H9 (cell line): ENCODE measurements at regions not wholly inside any gene's neighbourhood (a gene's known extent, or its start where the extent isn't known, plus 50 kb on each side); places are given as distances from the start of the nearest gene placed in this dataset.

Experiments
- DNase-seq: peaks from one replicate; pipeline ENCODE4 v3.0.0-alpha.2; 2017
- H2AFZ ChIP-seq: one replicate; pipeline ENCODE4 v1.6.1; 2013; ENCODE audit warnings: mild to moderate bottlenecking, low read length, control low read depth, moderate library complexity
- H2AK5ac ChIP-seq: 2 replicates; pipeline ENCODE4 v1.6.1; 2013; ENCODE audit warnings: low read length, control low read depth, mixed read lengths; ENCODE audit not compliant: insufficient read length
- H2BK120ac ChIP-seq: one replicate; pipeline ENCODE4 v1.6.1; 2013; ENCODE audit warnings: low read depth, mild to moderate bottlenecking, low read length, control low read depth, inconsistent platforms; ENCODE audit not compliant: poor library complexity, severe bottlenecking
- H2BK12ac ChIP-seq: 2 replicates; pipeline ENCODE4 v1.6.1; 2013; ENCODE audit warnings: low read length, control low read depth, mixed read lengths, low read depth; ENCODE audit not compliant: insufficient read length
- H2BK15ac ChIP-seq: 2 replicates; pipeline ENCODE4 v1.6.1; 2013; ENCODE audit warnings: low read depth, low read length, control low read depth
- H2BK20ac ChIP-seq: one replicate; pipeline ENCODE4 v1.6.1; 2013; ENCODE audit warnings: low read depth, mild to moderate bottlenecking, low read length, control low read depth, inconsistent platforms; ENCODE audit not compliant: poor library complexity, severe bottlenecking
- H2BK5ac ChIP-seq: 2 replicates; pipeline ENCODE4 v1.6.1; 2013; ENCODE audit warnings: low read length, control low read depth, mixed read lengths; ENCODE audit not compliant: insufficient read length
- H3K14ac ChIP-seq: 2 replicates; pipeline ENCODE4 v1.6.1; 2013; ENCODE audit warnings: low read length, control low read depth; ENCODE audit not compliant: insufficient read depth
- H3K18ac ChIP-seq: 2 replicates; pipeline ENCODE4 v1.6.1; 2013; ENCODE audit warnings: low read depth, mild to moderate bottlenecking, mixed read lengths, low read length, control low read depth; ENCODE audit not compliant: insufficient read length
- H3K23ac ChIP-seq: 2 replicates; pipeline ENCODE4 v1.6.1; 2013; ENCODE audit warnings: low read length, control low read depth, mixed read lengths, low read depth; ENCODE audit not compliant: insufficient read length
- H3K23me2 ChIP-seq: 2 replicates; pipeline ENCODE4 v1.6.1; 2013; ENCODE audit warnings: low read depth, mild to moderate bottlenecking, mixed read lengths, low read length, control low read depth; ENCODE audit not compliant: insufficient read length, poor library complexity, severe bottlenecking
- H3K27ac ChIP-seq: 2 replicates; pipeline ENCODE4 v1.5.1; 2013; ENCODE audit warnings: low read length, control low read depth, mixed read lengths, low read depth; ENCODE audit not compliant: insufficient read length
- H3K27me3 ChIP-seq: 2 replicates; pipeline ENCODE4 v1.6.1; 2013; ENCODE audit warnings: low read length, control low read depth, inconsistent platforms; ENCODE audit not compliant: insufficient read depth
- H3K4ac ChIP-seq: 2 replicates; pipeline ENCODE4 v1.6.1; 2013; ENCODE audit warnings: low read depth, mild to moderate bottlenecking, control low read depth, inconsistent platforms, low read length, moderate library complexity
- H3K4me1 ChIP-seq: 2 replicates; pipeline ENCODE4 v1.6.1; 2013; ENCODE audit warnings: low read length, control low read depth, inconsistent platforms; ENCODE audit not compliant: insufficient read depth
- H3K4me2 ChIP-seq: 2 replicates; pipeline ENCODE4 v1.6.1; 2013; ENCODE audit warnings: low read length, control low read depth, mixed read lengths; ENCODE audit not compliant: insufficient read length, insufficient read depth
- H3K56ac ChIP-seq: 2 replicates; pipeline ENCODE4 v1.6.1; 2013; ENCODE audit warnings: low read depth, mild to moderate bottlenecking, mixed read lengths, low read length, control low read depth; ENCODE audit not compliant: insufficient read length
- H3K79me1 ChIP-seq: 2 replicates; pipeline ENCODE4 v1.6.1; 2013; ENCODE audit warnings: low read depth, mild to moderate bottlenecking, moderate library complexity, low read length, control low read depth, inconsistent platforms; ENCODE audit not compliant: insufficient read depth, poor library complexity, severe bottlenecking
- H3K79me2 ChIP-seq: 2 replicates; pipeline ENCODE4 v1.6.1; 2013; ENCODE audit warnings: low read length, control low read depth, inconsistent platforms; ENCODE audit not compliant: insufficient read depth
- H3K9ac ChIP-seq: 2 replicates; pipeline ENCODE4 v1.6.1; 2013; ENCODE audit warnings: low read length, control low read depth, mixed read lengths; ENCODE audit not compliant: insufficient read length; ENCODE audit errors: extremely low read depth
- H3K9me3 ChIP-seq: one replicate; pipeline ENCODE4 v1.6.1; 2013; ENCODE audit warnings: low read depth, low read length, inconsistent platforms; ENCODE audit not compliant: control insufficient read depth
- H3T11ph ChIP-seq: one replicate; pipeline ENCODE4 v1.6.1; 2013; ENCODE audit warnings: mild to moderate bottlenecking, low read length, control low read depth, inconsistent platforms
- H4K20me1 ChIP-seq: one replicate; pipeline ENCODE4 v1.6.1; 2013; ENCODE audit not compliant: control insufficient read depth, insufficient read length, insufficient read depth
- H4K5ac ChIP-seq: 2 replicates; pipeline ENCODE4 v1.6.1; 2013; ENCODE audit warnings: low read depth, mild to moderate bottlenecking, mixed read lengths, low read length, control low read depth; ENCODE audit not compliant: insufficient read length
- H4K8ac ChIP-seq: replicated peaks from 2 replicates; pipeline ENCODE4 v1.6.1; 2013; ENCODE audit warnings: low read length, control low read depth, mixed read lengths, low read depth; ENCODE audit not compliant: insufficient read length
- H4K91ac ChIP-seq: 2 replicates; pipeline ENCODE4 v1.6.1; 2013; ENCODE audit warnings: low read depth, mild to moderate bottlenecking, moderate library complexity, mixed read lengths, low read length, control low read depth; ENCODE audit not compliant: insufficient read length
- H3K27ac Mint-ChIP-seq, 3 experiments: 2 replicates in 2 of 3; 3 replicates in 1 of 3; pipeline ENCODE4 v1.8.0; 2020 to 2021; ENCODE audit warnings: mixed read lengths in 3 of 3, mild to moderate bottlenecking in 1 of 3, moderate library complexity in 1 of 3
- H3K27me3 Mint-ChIP-seq: 2 replicates; pipeline ENCODE4 v1.8.0; 2021; ENCODE audit warnings: low read depth, mild to moderate bottlenecking, moderate library complexity, mixed read lengths
- H3K36me3 Mint-ChIP-seq, 3 experiments: 2 replicates in 2 of 3; 3 replicates in 1 of 3; pipeline ENCODE4 v1.8.0; 2020 to 2021; ENCODE audit warnings: low read depth in 3 of 3, mixed read lengths in 3 of 3; ENCODE audit not compliant: insufficient read depth in 1 of 3
- H3K4me1 Mint-ChIP-seq, 2 experiments: 2 replicates each; pipeline ENCODE4 v1.8.0; 2020; ENCODE audit warnings: mixed read lengths in 2 of 2
- H3K4me3 Mint-ChIP-seq, 2 experiments: 2 replicates in 1 of 2; 3 replicates in 1 of 2; pipeline ENCODE4 v1.8.0; 2020 to 2021; ENCODE audit warnings: mild to moderate bottlenecking in 2 of 2, mixed read lengths in 2 of 2, moderate library complexity in 1 of 2
- H3K9me3 Mint-ChIP-seq, 2 experiments: 2 replicates in 1 of 2; 3 replicates in 1 of 2; pipeline ENCODE4 v1.8.0; 2020; ENCODE audit warnings: mild to moderate bottlenecking in 2 of 2, mixed read lengths in 2 of 2, moderate library complexity in 1 of 2
- WGBS: extraction: QIAGEN DNeasy Blood & Tissue Kit; methylation state at CpG from one replicate; pipeline ENCODE4 v1.1.7; 2013; ENCODE audit warnings: missing lambda C conversion rate, low lambda C conversion rate, mixed read lengths; ENCODE audit not compliant: insufficient read length; ENCODE audit errors: extremely low coverage; 5-methylcytosine and 5-hydroxymethylcytosine counted together
- TF ChIP-seq, protein P1 (sequence below): fragments of 200-600 bp; sonication (generic); conservative IDR thresholded peaks from 3 replicates; pipeline ENCODE4 v1.8.0; 2021; ENCODE audit warnings: antibody characterized with exemption, mild to moderate bottlenecking

DNA sequence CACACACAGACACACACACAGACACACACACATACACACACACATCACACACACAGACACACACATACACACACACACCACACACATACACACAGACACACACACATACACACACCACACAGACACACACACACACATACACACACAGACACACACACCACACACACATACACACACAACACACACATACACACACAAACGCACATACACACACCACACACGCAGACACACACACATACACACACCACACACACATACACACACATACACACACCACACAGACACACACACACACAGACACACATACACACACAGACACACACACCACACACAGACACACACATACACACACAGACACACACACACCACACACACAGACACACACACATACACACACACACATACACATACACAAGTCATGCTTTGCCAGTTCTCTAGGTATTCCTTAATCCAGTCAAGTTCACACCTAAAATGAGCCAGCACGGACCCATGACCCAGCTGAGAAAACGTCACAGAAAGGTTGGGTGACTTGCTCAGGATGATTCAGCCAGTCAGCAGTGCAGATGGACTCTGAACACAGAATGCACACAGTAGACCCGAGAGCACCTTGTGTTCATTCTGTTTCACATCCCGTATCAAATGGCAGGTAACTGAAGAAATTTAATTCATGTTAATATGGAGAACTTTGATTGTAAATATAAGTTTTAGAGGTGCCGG, 746.4 kb downstream of the MTRR start:
- no peak overlapping the region for H4K8ac ChIP-seq
- H3K23ac ChIP-seq, result no peak overlapping the region
- H3K56ac ChIP-seq, result no peak overlapping the region
- H3K27me3 ChIP-seq, result no peaks in the 10 kb centered on the region
- Mint-ChIP-seq H3K27me3 (no peaks in the 10 kb centered on the region), H3K4me1 (no peaks in the 10 kb centered on the region), H3K9me3 (peaks cover 0 to 2% of the 10 kb centered on the region in 2 experiments; a peak in 2 of 5 replicates), H3K36me3 (no peaks in the 10 kb centered on the region), H3K27ac (no peak overlapping the region), H3K4me3 (no peak overlapping the region)
- H3K9ac ChIP-seq, result no peak overlapping the region
- H4K91ac ChIP-seq, result no peak overlapping the region
- no peak overlapping the region for H3K4ac ChIP-seq
- TF ChIP-seq, protein P1, sequence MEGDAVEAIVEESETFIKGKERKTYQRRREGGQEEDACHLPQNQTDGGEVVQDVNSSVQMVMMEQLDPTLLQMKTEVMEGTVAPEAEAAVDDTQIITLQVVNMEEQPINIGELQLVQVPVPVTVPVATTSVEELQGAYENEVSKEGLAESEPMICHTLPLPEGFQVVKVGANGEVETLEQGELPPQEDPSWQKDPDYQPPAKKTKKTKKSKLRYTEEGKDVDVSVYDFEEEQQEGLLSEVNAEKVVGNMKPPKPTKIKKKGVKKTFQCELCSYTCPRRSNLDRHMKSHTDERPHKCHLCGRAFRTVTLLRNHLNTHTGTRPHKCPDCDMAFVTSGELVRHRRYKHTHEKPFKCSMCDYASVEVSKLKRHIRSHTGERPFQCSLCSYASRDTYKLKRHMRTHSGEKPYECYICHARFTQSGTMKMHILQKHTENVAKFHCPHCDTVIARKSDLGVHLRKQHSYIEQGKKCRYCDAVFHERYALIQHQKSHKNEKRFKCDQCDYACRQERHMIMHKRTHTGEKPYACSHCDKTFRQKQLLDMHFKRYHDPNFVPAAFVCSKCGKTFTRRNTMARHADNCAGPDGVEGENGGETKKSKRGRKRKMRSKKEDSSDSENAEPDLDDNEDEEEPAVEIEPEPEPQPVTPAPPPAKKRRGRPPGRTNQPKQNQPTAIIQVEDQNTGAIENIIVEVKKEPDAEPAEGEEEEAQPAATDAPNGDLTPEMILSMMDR, result no peak
- H3K27ac ChIP-seq, result no peak overlapping the region
- no peaks in the 10 kb centered on the region for H3K79me1 ChIP-seq
- 100% methylated on average over 1 of the region's 7 CpGs for WGBS
- H2BK120ac ChIP-seq, result no peak overlapping the region
- H3T11ph ChIP-seq, result no peak overlapping the region
- H3K14ac ChIP-seq, result no peak overlapping the region
- no peak overlapping the region for H2AK5ac ChIP-seq
- H2BK5ac ChIP-seq, result no peak overlapping the region
- H2BK20ac ChIP-seq, result no peak overlapping the region
- no peak overlapping the region for H3K4me2 ChIP-seq
- no peaks in the 10 kb centered on the region for H3K23me2 ChIP-seq
- H3K9me3 ChIP-seq, result no peaks in the 10 kb centered on the region
- H3K18ac ChIP-seq, result no peak overlapping the region
- H3K4me1 ChIP-seq, result no peaks in the 10 kb centered on the region
- no peaks in the 10 kb centered on the region for H3K79me2 ChIP-seq
- H2AFZ ChIP-seq, result no peak overlapping the region
- no peaks in the 10 kb centered on the region for H4K20me1 ChIP-seq
- H2BK15ac ChIP-seq, result no peak overlapping the region
- H2BK12ac ChIP-seq, result no peak overlapping the region
- no peak overlapping the region for H4K5ac ChIP-seq
- DNase-seq, result no peak
